HEK293T (cell line): ENCODE measurements at regions not wholly inside any gene's neighbourhood (a gene's known extent, or its start where the extent isn't known, plus 50 kb on each side); places are given as distances from the start of the nearest gene placed in this dataset.

ENCODE experiments used
- CTCF ChIA-PET: fragments of 350-600 bp; formaldehyde crosslinking; extraction: SDS; loops from one replicate; lab custom pipeline; 2021; ENCODE audit warnings: antibody characterized with exemption, inconsistent platforms; lab: Yijun Ruan, JAX
- POLR2A ChIA-PET: fragments of 350-600 bp; formaldehyde crosslinking; extraction: SDS; loops from one replicate; lab custom pipeline; 2020; ENCODE audit warnings: antibody characterized with exemption, inconsistent platforms; lab: Yijun Ruan, JAX
- DNase-seq: peaks from one replicate; pipeline ENCODE4 v3.0.0; 2012; ENCODE audit warnings: mixed read lengths; ENCODE audit errors: extremely low spot score
- ARNT ChIP-seq: fragments of 450-650 bp; IDR thresholded peaks from 2 replicates; pipeline ENCODE4 v1.6.1; 2017; ENCODE audit warnings: mild to moderate bottlenecking
- BHLHE40 ChIP-seq: fragments of 450-650 bp; IDR thresholded peaks from 2 replicates; pipeline ENCODE4 v1.6.1; 2016; ENCODE audit warnings: mild to moderate bottlenecking, moderate library complexity, borderline replicate concordance
- CTBP1 ChIP-seq: fragments of 450-650 bp; IDR thresholded peaks from 2 replicates; pipeline ENCODE4 v1.6.1; 2016; ENCODE audit warnings: borderline replicate concordance
- ELF4 ChIP-seq: fragments of 450-650 bp; IDR thresholded peaks from 2 replicates; pipeline ENCODE4 v1.6.1; 2017; ENCODE audit warnings: antibody characterized with exemption
- FOXA1 ChIP-seq: fragments of 450-650 bp; IDR thresholded peaks from 2 replicates; pipeline ENCODE4 v1.6.1; 2016; ENCODE audit warnings: mild to moderate bottlenecking
- FOXK2 ChIP-seq: fragments of 450-650 bp; IDR thresholded peaks from 2 replicates; pipeline ENCODE4 v1.6.1; 2016; ENCODE audit warnings: mild to moderate bottlenecking
- FOXM1 ChIP-seq: fragments of 450-650 bp; IDR thresholded peaks from 2 replicates; pipeline ENCODE4 v1.6.1; 2017; ENCODE audit warnings: mild to moderate bottlenecking, borderline replicate concordance
- HDGF ChIP-seq: fragments of 450-650 bp; IDR thresholded peaks from 2 replicates; pipeline ENCODE4 v1.6.1; 2017; ENCODE audit warnings: antibody characterized with exemption, borderline replicate concordance
- L3MBTL2 ChIP-seq: fragments of 450-650 bp; conservative IDR thresholded peaks from 2 replicates; pipeline ENCODE4 v1.6.1; 2016; ENCODE audit warnings: mild to moderate bottlenecking
- LEF1 ChIP-seq: fragments of 450-650 bp; IDR thresholded peaks from 2 replicates; pipeline ENCODE4 v1.6.1; 2017; ENCODE audit warnings: mild to moderate bottlenecking, borderline replicate concordance
- NFRKB ChIP-seq: fragments of 450-650 bp; IDR thresholded peaks from 2 replicates; pipeline ENCODE4 v1.6.1; 2016; ENCODE audit warnings: mild to moderate bottlenecking, moderate library complexity
- PKNOX1 ChIP-seq: fragments of 450-650 bp; IDR thresholded peaks from 2 replicates; pipeline ENCODE4 v1.6.1; 2016
- SP1 ChIP-seq: fragments of 450-650 bp; IDR thresholded peaks from 2 replicates; pipeline ENCODE4 v1.6.1; 2017
- SUZ12 ChIP-seq: fragments of 450-650 bp; IDR thresholded peaks from 2 replicates; pipeline ENCODE4 v1.6.1; 2016; ENCODE audit warnings: mild to moderate bottlenecking
- TARDBP ChIP-seq: fragments of 450-650 bp; IDR thresholded peaks from 2 replicates; pipeline ENCODE4 v1.6.1; 2016
- ZNF384 ChIP-seq: fragments of 450-650 bp; IDR thresholded peaks from 2 replicates; pipeline ENCODE4 v1.6.1; 2016

GRCh38 chr3:8246070-8246469 is 255.6 kb upstream of the LMCD1 start:
- CTCF ChIA-PET = no interaction called here
- TF ChIP-seq CTBP1 (no peak), FOXK2 (no peak), LEF1 (no peak), ARNT (no peak), PKNOX1 (no peak), L3MBTL2 (no peak), SUZ12 (no peak), ELF4 (no peak), TARDBP (no peak), BHLHE40 (no peak), NFRKB (no peak), FOXM1 (no peak), SP1 (no peak), ZNF384 (no peak), FOXA1 (no peak)
- DNase-seq = no peak

GRCh38 chr3:8253201-8253600 is 248.4 kb upstream of the LMCD1 start:
- no peak for TF ChIP-seq L3MBTL2
- no peak for TF ChIP-seq ARNT
- no peak for TF ChIP-seq BHLHE40
- no peak for TF ChIP-seq SUZ12
- no peak for TF ChIP-seq CTBP1
- no peak for TF ChIP-seq ELF4
- no peak for DNase-seq
- CTCF ChIA-PET = no interaction called here
- POLR2A ChIA-PET = no interaction called here

More at GRCh38 chr3:8246070-8246469, 255.6 kb upstream of the LMCD1 start:
- POLR2A ChIA-PET = no interaction called here

- ChIA-PET CTCF (interaction anchor here (1.2 kb wide), 1 partner anchor 47 kb away, joined by 4 read pairs; no protein-coding TSS in a partner anchor), POLR2A (no interaction called here)
- no peak for DNase-seq
- TF ChIP-seq L3MBTL2 (no peak), ELF4 (no peak), PKNOX1 (no peak), NFRKB (no peak), FOXK2 (no peak), FOXA1 (no peak), SP1 (no peak), ARNT (no peak), HDGF (no peak), TARDBP (no peak), BHLHE40 (no peak), FOXM1 (no peak), CTBP1 (no peak), SUZ12 (no peak), LEF1 (no peak), ZNF384 (no peak)
These were observed 247.1 kb upstream of the LMCD1 start for GRCh38 chr3:8254489-8254888.

- DNase-seq = no peak
- ChIA-PET CTCF (no interaction called here), POLR2A (no interaction called here)
- TF ChIP-seq LEF1 (no peak), CTBP1 (no peak), ARNT (no peak), HDGF (no peak), ZNF384 (no peak), ELF4 (no peak), SUZ12 (no peak), PKNOX1 (no peak), BHLHE40 (no peak), FOXA1 (no peak), FOXM1 (no peak), NFRKB (no peak), FOXK2 (no peak)
These were observed 245.9 kb upstream of the LMCD1 start for GRCh38 chr3:8255725-8256124.

- DNase-seq = no peak
- ChIA-PET POLR2A (no interaction called here), CTCF (interaction anchor here (0.5 kb wide), 1 partner anchor 18 kb away, joined by 3 read pairs; no protein-coding TSS in a partner anchor)
- TF ChIP-seq L3MBTL2 (no peak), TARDBP (no peak), SP1 (no peak), FOXK2 (no peak), SUZ12 (no peak), HDGF (no peak), BHLHE40 (no peak), FOXA1 (no peak), NFRKB (no peak)
These were observed 245.1 kb upstream of the LMCD1 start for GRCh38 chr3:8256441-8257071.

GRCh38 chr3:8261018-8261417 is 240.6 kb upstream of the LMCD1 start:
- ChIA-PET POLR2A (no interaction called here), CTCF (no interaction called here)
- DNase-seq = no peak
- TF ChIP-seq ELF4 (no peak), SP1 (no peak), NFRKB (no peak), HDGF (no peak), FOXK2 (no peak), FOXA1 (no peak), BHLHE40 (no peak), LEF1 (no peak), ZNF384 (no peak), ARNT (no peak), CTBP1 (no peak), L3MBTL2 (no peak)
